Gastroesophageal sphincter (tissue), 4 donors: ENCODE measurements at regions not wholly inside any gene's neighbourhood (a gene's known extent, or its start where the extent isn't known, plus 50 kb on each side); places are given as distances from the start of the nearest gene placed in this dataset.

Source experiments
- ATAC-seq: fragments of 150-250 bp; one replicate; pipeline ENCODE4 v1.9.1; 2016; ENCODE audit warnings: mild to moderate bottlenecking, moderate library complexity
- H3K27ac ChIP-seq, 4 donors: fragments of 200-600 bp; sonication (generic) in 3 of 4; 1 replicate in 3 of 4; 2 replicates in 1 of 4; pipeline ENCODE4 v1.5.1; 2016 to 2019
- H3K27me3 ChIP-seq: fragments of 200-600 bp; sonication (generic); one replicate; pipeline ENCODE4 v1.5.1; 2019
- H3K36me3 ChIP-seq, 2 donors: fragments of 200-600 bp; sonication (generic); one replicate each; pipeline ENCODE4 v1.5.1; 2019; ENCODE audit warnings: control low read depth in 1 of 2
- H3K4me1 ChIP-seq, 3 donors: fragments of 200-600 bp; sonication (generic); 1 replicate in 2 of 3; 2 replicates in 1 of 3; pipeline ENCODE4 v1.5.1; 2016 to 2019; ENCODE audit warnings: control low read depth in 2 of 3
- H3K4me3 ChIP-seq, 2 donors: fragments of 200-600 bp; sonication (generic); one replicate each; pipeline ENCODE4 v1.5.1; 2019; ENCODE audit warnings: mild to moderate bottlenecking in 1 of 2, moderate library complexity in 1 of 2
- H3K9me3 ChIP-seq, 3 donors: fragments of 200-600 bp; sonication (generic); one replicate each; pipeline ENCODE4 v1.5.1; 2017 to 2019; ENCODE audit warnings: control low read depth in 2 of 3
- CTCF ChIP-seq, 4 experiments: fragments of 200-600 bp in 2 of 4; fragments of 450-650 bp in 2 of 4; sonication (generic) in 1 of 4; IDR thresholded peaks; one replicate each; pipeline ENCODE4 v1.5.1; 2017 to 2019; ENCODE audit warnings: antibody characterized with exemption in 4 of 4, mild to moderate bottlenecking in 2 of 4, moderate library complexity in 2 of 4
- EP300 ChIP-seq: sonication (generic); formaldehyde crosslinking; IDR thresholded peaks from one replicate; pipeline ENCODE4 v1.6.1; 2017; ENCODE audit warnings: antibody characterized with exemption, mild to moderate bottlenecking
- POLR2A ChIP-seq, 2 donors: fragments of 450-650 bp; IDR thresholded peaks; one replicate each; pipeline ENCODE4 v1.6.1; 2017; ENCODE audit warnings: antibody characterized with exemption in 2 of 2, mild to moderate bottlenecking in 2 of 2, moderate library complexity in 1 of 2
- POLR2AphosphoS5 ChIP-seq: sonication (generic); formaldehyde crosslinking; IDR thresholded peaks from one replicate; pipeline ENCODE4 v1.6.1; 2017; ENCODE audit warnings: antibody characterized with exemption
- WGBS, 2 donors: methylation state at CpG; one replicate each; pipeline ENCODE4 v1.1.5; 2018; ENCODE audit warnings: low coverage in 1 of 2; 5-methylcytosine and 5-hydroxymethylcytosine counted together

GRCh38 chr1:172903581-172904220 lies 147.0 kb downstream of the TNFSF18 start:
- no peak overlapping the region for H3K27ac ChIP-seq
- 69 to 88% methylated on average over 1 of the region's 1 CpG for WGBS, 2 donors
- ATAC-seq: no peak
- H3K9me3 ChIP-seq: no peaks in the 10 kb centered on the region
- H3K4me1 ChIP-seq: no peaks in the 10 kb centered on the region
- no peak for TF ChIP-seq EP300
- no peak for TF ChIP-seq POLR2AphosphoS5
- no peak for TF ChIP-seq CTCF (IDR thresholded peaks at IDR 0.05)
- TF ChIP-seq POLR2A (IDR thresholded peaks at IDR 0.05): no peak
- no peaks in the 10 kb centered on the region for H3K27me3 ChIP-seq
- no peaks in the 10 kb centered on the region for H3K36me3 ChIP-seq
- H3K4me3 ChIP-seq: no peak overlapping the region

- Histone ChIP-seq H3K27me3 (no peaks in the 10 kb centered on the region), H3K4me1 (peaks cover 0 to 4% (median 0%) of the 10 kb centered on the region in 3 donors), H3K4me3 (no peak overlapping the region), H3K27ac (no peak overlapping the region), H3K9me3 (no peaks in the 10 kb centered on the region), H3K36me3 (no peaks in the 10 kb centered on the region)
- 34 to 42% methylated on average over 2 of the region's 2 CpGs for WGBS, 2 donors
- TF ChIP-seq POLR2A (IDR thresholded peaks at IDR 0.05): no peak
- no peak for TF ChIP-seq EP300
- no peak for TF ChIP-seq POLR2AphosphoS5
- no peak for TF ChIP-seq CTCF (IDR thresholded peaks at IDR 0.05)
- ATAC-seq: no peak
Measured at GRCh38 chr1:172905452-172905851, 145.3 kb downstream of the TNFSF18 start.

GRCh38 chr1:172906778-172907592 lies 143.8 kb downstream of the TNFSF18 start:
- Histone ChIP-seq H3K36me3 (no peaks in the 10 kb centered on the region), H3K4me3 (no peak overlapping the region), H3K27me3 (no peaks in the 10 kb centered on the region), H3K27ac (no peak overlapping the region), H3K9me3 (no peaks in the 10 kb centered on the region), H3K4me1 (peaks cover 0 to 4% (median 0%) of the 10 kb centered on the region in 3 donors)
- no peak for ATAC-seq
- TF ChIP-seq CTCF (IDR thresholded peaks at IDR 0.05) (no peak), POLR2A (IDR thresholded peaks at IDR 0.05) (no peak), POLR2AphosphoS5 (no peak), EP300 (no peak)
- 61 to 76% methylated on average over 3 to 4 of the region's 4 CpGs for WGBS, 2 donors

- Histone ChIP-seq H3K36me3 (no peaks in the 10 kb centered on the region), H3K9me3 (peaks cover 0 to 7% (median 0%) of the 10 kb centered on the region in 3 donors), H3K4me1 (peaks cover 0 to 4% (median 0%) of the 10 kb centered on the region in 3 donors), H3K4me3 (no peak overlapping the region), H3K27ac (no peak overlapping the region), H3K27me3 (no peaks in the 10 kb centered on the region)
- ATAC-seq: no peak
- TF ChIP-seq EP300: no peak
- TF ChIP-seq POLR2A (IDR thresholded peaks at IDR 0.05): no peak
- TF ChIP-seq CTCF (IDR thresholded peaks at IDR 0.05): no peak
- TF ChIP-seq POLR2AphosphoS5: no peak
- WGBS, 2 donors: 100% methylated on average over 2 of the region's 2 CpGs
Measured at GRCh38 chr1:172907834-172908326, 142.9 kb downstream of the TNFSF18 start.
